ENCODE measurements at regions not wholly inside any gene's neighbourhood (a gene's known extent, or its start where the extent isn't known, plus 50 kb on each side); places are given as distances from the start of the nearest gene placed in this dataset.

DNA sequence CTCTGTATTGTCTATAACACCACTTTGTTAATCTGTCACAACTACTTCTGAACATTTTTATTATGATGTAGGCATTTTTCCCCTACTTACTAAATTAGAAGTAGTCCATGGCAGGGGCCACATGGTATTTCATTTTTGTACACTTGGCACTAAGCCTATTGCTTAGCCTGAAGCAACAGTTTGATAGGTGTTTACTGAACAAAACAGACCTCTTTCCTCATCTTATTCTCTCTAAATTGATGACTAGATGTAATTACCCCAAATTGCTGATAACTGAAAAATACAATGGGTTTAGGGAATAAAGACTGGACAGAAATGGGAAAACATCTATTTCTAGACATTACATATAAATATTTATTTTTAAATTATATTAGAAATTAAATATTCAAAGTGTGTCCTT lies 633.8 kb downstream of the SLCO4C1 start:
- Histone ChIP-seq H4K5ac (ENCODE audit: insufficient read length, low read depth, low read length) (no peak overlapping the region), H3K9ac (ENCODE audit: extremely low read depth, insufficient read length, low read length) (no peak overlapping the region), H3K27ac (ENCODE audit: insufficient read length, low read depth, low read length) (no peak overlapping the region), H3K9me3 (ENCODE audit: control insufficient read depth, low read depth, low read length) (no peaks in the 10 kb centered on the region), H3K4me2 (ENCODE audit: insufficient read depth, insufficient read length, low read length) (no peak overlapping the region), H3K14ac (ENCODE audit: insufficient read depth, low read length) (no peak overlapping the region), H3K4me1 (ENCODE audit: insufficient read depth, low read length) (no peaks in the 10 kb centered on the region), H2AK5ac (ENCODE audit: insufficient read length, low read length) (no peak overlapping the region), H2BK20ac (ENCODE audit: low read depth, low read length, poor library complexity, severe bottlenecking) (no peak overlapping the region), H3K56ac (ENCODE audit: insufficient read length, low read depth, low read length) (no peak overlapping the region), H3K23me2 (ENCODE audit: insufficient read length, low read depth, low read length, poor library complexity, severe bottlenecking) (no peaks in the 10 kb centered on the region), H4K20me1 (ENCODE audit: control insufficient read depth, insufficient read depth, insufficient read length) (no peaks in the 10 kb centered on the region), H3K79me1 (ENCODE audit: insufficient read depth, low read depth, low read length, poor library complexity, severe bottlenecking) (no peaks in the 10 kb centered on the region), H2AFZ (ENCODE audit: low read length) (no peak overlapping the region), H4K8ac (replicated peaks; ENCODE audit: insufficient read length, low read depth, low read length) (no peak overlapping the region), H3K4ac (ENCODE audit: low read depth, low read length) (no peak overlapping the region), H3K79me2 (ENCODE audit: insufficient read depth, low read length) (no peaks in the 10 kb centered on the region), H2BK120ac (ENCODE audit: low read depth, low read length, poor library complexity, severe bottlenecking) (no peak overlapping the region), H3K18ac (ENCODE audit: insufficient read length, low read depth, low read length) (no peak overlapping the region), H2BK5ac (ENCODE audit: insufficient read length, low read length) (no peak overlapping the region), H3T11ph (ENCODE audit: low read length) (no peak overlapping the region), H3K23ac (ENCODE audit: insufficient read length, low read depth, low read length) (no peak overlapping the region), H3K27me3 (ENCODE audit: insufficient read depth, low read length) (no peaks in the 10 kb centered on the region), H2BK15ac (ENCODE audit: low read depth, low read length) (no peak overlapping the region), H2BK12ac (ENCODE audit: insufficient read length, low read depth, low read length) (no peak overlapping the region), H4K91ac (ENCODE audit: insufficient read length, low read depth, low read length) (no peak overlapping the region)
- DNase-seq, result no peak
- Mint-ChIP-seq H3K9me3 (no peaks in the 10 kb centered on the region), H3K4me1 (peaks cover 3 to 8% of the 10 kb centered on the region in 2 experiments; a peak in 3 of 4 replicates), H3K4me3 (no peak overlapping the region), H3K27ac (no peak overlapping the region; a peak in 1 of 7 replicates), H3K36me3 (ENCODE audit: insufficient read depth in 1 of 3, low read depth in 3 of 3) (no peaks in the 10 kb centered on the region), H3K27me3 (ENCODE audit: low read depth) (no peaks in the 10 kb centered on the region)
- TF ChIP-seq, protein P1, sequence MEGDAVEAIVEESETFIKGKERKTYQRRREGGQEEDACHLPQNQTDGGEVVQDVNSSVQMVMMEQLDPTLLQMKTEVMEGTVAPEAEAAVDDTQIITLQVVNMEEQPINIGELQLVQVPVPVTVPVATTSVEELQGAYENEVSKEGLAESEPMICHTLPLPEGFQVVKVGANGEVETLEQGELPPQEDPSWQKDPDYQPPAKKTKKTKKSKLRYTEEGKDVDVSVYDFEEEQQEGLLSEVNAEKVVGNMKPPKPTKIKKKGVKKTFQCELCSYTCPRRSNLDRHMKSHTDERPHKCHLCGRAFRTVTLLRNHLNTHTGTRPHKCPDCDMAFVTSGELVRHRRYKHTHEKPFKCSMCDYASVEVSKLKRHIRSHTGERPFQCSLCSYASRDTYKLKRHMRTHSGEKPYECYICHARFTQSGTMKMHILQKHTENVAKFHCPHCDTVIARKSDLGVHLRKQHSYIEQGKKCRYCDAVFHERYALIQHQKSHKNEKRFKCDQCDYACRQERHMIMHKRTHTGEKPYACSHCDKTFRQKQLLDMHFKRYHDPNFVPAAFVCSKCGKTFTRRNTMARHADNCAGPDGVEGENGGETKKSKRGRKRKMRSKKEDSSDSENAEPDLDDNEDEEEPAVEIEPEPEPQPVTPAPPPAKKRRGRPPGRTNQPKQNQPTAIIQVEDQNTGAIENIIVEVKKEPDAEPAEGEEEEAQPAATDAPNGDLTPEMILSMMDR (conservative IDR thresholded peaks at IDR 0.05), result no peak

All from H9 (cell line).